Prostate gland (tissue), 2 donors: ENCODE measurements at regions not wholly inside any gene's neighbourhood (a gene's known extent, or its start where the extent isn't known, plus 50 kb on each side); places are given as distances from the start of the nearest gene placed in this dataset.

Source experiments
- POLR2A ChIP-seq: fragments of 450-650 bp; IDR thresholded peaks from one replicate; pipeline ENCODE4 v1.6.1; 2016; ENCODE audit warnings: antibody characterized with exemption, mild to moderate bottlenecking
- POLR2AphosphoS5 ChIP-seq: sonication (generic); formaldehyde crosslinking; IDR thresholded peaks from one replicate; pipeline ENCODE4 v1.6.1; 2017; ENCODE audit warnings: antibody characterized with exemption
- TF ChIP-seq, protein P1 (sequence below), 4 experiments: fragments of 200-600 bp in 2 of 4; fragments of 450-650 bp in 2 of 4; sonication (generic) in 2 of 4; IDR thresholded peaks; 1 replicate in 3 of 4; 2 replicates in 1 of 4; pipeline ENCODE4 v1.5.1; 2016 to 2019; ENCODE audit warnings: antibody characterized with exemption in 4 of 4, mild to moderate bottlenecking in 2 of 4, moderate library complexity in 2 of 4

DNA sequence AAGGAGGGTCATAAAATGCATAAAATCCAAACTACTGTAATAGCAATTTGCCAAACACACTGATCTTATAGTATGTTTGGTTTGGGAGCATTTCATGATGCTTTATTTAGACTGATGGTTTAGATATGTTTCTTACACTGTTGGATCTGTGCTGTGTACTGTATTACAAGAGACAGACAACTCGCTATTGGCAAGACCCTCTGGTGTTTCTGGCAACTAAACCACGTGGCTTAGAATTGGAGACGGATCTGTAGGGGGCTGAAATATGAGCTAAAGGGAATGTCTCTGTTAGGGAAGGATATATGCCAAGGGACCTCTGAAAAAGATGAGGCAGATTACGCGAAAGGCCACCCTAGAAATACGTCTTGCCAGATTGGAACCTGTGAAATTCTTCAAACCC lies 208.7 kb downstream of the BARX2 start:
- TF ChIP-seq POLR2A: no peak
- TF ChIP-seq, protein P1, sequence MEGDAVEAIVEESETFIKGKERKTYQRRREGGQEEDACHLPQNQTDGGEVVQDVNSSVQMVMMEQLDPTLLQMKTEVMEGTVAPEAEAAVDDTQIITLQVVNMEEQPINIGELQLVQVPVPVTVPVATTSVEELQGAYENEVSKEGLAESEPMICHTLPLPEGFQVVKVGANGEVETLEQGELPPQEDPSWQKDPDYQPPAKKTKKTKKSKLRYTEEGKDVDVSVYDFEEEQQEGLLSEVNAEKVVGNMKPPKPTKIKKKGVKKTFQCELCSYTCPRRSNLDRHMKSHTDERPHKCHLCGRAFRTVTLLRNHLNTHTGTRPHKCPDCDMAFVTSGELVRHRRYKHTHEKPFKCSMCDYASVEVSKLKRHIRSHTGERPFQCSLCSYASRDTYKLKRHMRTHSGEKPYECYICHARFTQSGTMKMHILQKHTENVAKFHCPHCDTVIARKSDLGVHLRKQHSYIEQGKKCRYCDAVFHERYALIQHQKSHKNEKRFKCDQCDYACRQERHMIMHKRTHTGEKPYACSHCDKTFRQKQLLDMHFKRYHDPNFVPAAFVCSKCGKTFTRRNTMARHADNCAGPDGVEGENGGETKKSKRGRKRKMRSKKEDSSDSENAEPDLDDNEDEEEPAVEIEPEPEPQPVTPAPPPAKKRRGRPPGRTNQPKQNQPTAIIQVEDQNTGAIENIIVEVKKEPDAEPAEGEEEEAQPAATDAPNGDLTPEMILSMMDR (IDR thresholded peaks at IDR 0.05): no peak
- no peak for TF ChIP-seq POLR2AphosphoS5
